8988T (cell line): ENCODE measurements at regions not wholly inside any gene's neighbourhood (a gene's known extent, or its start where the extent isn't known, plus 50 kb on each side); places are given as distances from the start of the nearest gene placed in this dataset.
"Not testable (repeated sequence)": the region's sequence is repeated elsewhere in the genome, so short reads cannot be mapped to it uniquely, and the experiment has no call there.

Source experiments
- DNase-seq: peaks from one replicate; pipeline ENCODE4 v3.0.0; 2011

DNA sequence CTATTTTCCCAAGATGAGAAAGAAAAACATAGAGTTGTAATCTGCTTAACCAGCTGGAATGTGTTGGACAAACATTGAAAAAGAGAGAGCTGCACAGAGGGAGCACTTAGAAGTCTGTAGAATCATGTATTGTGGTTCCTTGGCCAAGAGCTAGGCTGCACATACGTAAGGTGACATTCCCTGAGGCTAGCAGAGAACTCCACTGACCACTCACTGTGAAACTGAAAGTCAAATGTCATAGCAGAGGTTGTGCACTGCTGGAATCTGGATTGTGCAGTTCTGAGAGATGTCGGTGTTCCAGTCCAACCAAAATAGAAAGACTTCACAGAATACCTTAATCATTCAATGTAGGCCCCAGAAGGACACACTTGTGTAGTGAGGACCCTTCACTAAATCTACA lies 772.8 kb upstream of the RAG2 start:
- no peak for DNase-seq

DNA sequence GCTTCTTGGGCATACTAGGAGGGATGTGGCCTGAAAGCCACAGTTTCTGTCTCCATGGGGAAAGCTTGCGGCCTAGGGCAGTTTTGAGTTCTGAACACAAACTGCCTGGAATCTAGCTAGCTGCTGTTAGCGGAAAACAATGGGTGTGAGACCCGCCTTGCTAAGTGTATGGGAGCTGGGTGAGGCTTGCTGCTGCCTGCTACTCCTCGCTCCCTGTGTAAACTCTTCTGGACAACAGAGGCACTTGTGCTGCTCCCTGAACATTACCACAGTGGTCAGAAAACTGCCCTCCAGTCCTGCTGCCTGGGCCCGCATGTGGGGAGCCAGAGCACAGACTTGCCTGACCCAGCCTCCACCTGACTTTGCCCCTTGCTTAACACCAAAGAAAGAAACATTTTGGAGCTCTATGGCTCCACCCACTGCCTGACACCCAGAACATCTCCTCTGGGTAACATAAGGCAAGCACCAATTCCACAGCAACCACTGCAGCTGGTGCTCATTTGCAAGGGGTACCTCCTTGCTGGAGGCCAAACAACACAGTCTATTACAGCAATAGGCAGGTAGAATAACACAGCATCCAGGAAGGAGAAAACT lies 766.3 kb upstream of the RAG2 start:
- DNase-seq, result no peak

DNA sequence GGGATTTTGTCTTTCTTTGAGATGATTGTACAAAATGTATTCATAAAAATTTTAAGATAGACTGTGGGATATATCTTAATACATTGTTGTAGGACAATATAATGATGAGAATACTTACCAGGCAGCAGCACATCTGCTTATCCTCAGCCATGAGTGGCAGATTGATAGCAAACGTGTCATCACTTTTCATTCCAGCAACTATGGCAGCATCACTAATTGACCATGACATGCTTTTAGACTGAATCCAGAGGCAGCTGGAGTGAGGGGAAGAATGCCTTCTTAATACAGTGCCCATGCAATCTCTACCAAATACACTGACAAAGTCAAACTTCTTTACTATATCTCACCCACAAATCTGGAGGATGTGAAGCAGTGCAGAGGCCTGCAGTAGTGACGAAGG lies 755.2 kb upstream of the RAG2 start:
- no peak for DNase-seq

DNA sequence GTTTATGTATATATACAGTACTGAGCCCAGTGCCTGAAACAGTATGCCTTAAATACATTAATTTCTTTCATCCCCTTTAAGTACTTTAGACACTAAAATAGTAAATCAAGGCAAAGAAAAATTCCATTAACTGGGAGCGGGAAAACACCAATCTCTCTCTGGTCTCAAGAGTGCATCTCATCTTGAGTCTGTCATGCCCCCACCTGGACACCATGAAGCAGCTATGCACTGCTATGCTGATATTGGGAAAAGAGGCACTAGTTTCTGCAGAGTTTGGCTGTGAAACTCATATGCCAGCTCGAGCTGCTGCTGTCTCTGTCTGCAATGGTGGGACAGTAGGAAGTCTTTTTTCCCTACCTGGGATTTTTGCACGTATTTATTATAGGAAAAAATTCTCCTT lies 754.4 kb upstream of the RAG2 start:
- DNase-seq, result no peak

DNA sequence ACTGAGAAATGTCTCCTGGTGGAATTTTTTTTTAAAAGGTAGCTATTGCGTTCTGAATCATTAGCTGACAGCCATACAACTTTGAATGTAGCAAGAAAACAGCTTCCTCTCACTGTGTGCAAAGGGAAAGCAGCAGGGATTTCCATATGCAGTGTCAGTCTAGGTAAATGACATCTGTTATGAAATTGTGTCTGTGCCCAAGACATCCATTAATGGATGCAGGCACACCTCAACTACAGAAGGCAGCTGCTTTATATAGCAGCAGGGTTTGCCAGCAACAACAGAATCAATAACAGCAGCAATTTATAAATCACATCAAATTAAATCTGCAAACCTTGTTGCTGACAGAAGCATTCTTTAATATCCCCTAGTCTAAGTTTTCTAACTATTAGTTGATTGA lies 745.3 kb upstream of the RAG2 start:
- no peak for DNase-seq

DNA sequence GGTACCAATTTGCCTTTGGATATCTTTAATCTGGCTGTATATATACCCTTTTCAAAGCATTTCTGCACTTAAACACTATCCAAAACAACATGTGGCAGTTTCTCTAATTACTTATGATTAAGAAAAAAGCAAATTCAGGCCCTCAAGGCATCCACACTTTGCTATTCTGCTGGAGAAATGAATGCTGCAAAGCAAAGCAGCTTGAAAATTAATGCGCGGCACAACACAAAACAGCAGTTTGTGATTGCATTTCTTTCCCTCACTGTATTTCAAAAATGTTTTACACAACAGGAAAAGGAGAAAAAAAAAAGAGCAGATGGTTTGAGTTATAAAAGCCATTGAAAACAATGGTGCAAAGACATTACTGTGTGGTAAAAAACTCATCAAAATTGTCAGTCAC lies 738.4 kb upstream of the RAG2 start:
- DNase-seq, result no peak

DNA sequence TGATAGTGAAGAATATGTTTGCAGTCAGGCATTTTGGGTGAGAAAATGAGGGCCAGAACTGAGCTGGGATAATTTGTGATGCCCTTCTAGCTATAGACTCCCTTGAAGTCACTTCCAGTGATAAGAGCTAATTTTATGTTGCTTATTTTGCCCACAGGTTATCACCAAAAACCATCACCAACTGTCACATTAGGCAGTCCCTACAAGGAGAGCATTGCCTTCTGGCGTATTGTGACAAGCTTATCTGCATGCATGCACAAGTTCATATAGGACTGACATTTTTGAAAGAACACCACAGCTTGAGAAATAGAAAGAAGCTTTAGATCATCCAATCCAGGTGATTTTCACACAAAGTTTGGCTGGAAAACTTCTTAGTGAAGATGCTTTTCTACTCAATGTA lies 735.3 kb upstream of the RAG2 start:
- DNase-seq, result no peak

DNA sequence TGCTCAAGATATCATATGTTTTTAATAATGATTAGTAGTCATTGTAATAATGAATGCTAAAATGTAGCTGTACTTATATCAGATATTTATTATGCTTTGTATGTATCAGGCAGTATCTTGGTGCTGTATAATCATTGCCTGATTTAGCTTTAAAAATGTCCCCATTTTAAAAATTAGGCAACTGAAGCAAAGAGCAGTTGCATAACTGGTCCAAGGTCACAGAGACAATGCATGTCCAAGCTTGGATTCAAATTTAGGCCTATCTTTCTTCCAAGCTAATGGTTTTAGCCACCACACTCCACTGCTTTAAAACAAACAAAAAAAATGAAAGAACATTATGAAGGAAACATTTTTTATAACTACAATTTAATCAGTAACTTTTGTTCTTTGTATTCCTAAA lies 725.8 kb upstream of the RAG2 start:
- DNase-seq, result no peak

DNA sequence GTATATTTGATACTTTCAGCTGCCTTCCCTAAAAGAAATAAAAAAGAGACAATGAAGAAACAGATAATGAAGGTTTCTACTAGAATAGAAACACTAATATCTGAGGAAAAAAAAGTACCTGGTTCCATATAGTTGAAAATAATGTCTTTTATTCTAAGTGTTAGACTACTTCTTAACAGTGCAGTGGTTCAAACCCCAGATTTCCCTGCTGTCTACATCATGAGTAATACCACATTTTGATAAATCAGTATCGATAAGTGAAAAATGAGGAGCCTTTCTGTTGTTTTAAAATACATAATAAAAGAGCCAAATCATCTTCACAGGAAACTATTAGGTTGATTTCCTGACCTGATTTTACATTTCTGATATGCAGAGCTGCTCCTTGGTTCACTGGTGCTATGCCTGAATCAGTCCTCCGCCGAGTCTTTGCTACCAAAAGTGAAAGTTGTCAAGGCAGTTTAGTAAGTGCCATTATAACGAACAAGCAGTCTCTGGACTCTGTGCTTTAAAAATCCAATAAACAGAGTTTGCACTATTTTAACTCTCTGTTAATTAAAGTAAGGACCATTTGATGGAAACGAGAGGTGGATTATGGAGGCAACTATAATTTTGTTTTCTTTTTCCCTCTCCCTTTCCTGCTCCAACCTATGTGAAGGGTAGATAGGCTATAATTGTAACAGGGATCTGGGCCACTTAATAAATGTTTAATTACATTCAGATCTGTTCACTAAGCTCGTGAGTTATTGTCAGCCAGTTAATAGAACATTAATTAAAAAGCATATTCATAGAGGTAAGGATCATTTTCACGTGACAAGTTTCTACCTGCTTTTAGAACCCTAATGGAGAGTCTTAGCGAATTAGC lies 724.5 kb upstream of the RAG2 start:
- DNase-seq, result no peak

DNA sequence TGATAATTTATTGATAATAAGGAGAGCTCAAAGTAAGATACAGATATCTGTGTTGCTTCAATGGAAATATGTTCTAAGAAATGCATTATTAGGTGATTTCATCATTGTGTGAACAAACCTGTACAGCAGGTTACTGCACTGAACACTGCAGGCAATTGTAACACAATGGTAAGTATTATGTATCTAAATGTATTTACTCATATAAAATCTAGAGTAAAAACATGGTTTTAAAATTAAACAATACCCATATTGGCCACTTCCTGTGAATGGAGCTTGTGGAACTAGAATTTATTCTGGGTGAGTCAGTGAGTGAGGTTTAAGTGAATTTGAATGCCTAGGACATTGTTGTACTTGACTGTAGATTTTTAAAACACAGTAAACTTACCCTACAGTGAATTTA lies 722.9 kb upstream of the RAG2 start:
- no peak for DNase-seq

DNA sequence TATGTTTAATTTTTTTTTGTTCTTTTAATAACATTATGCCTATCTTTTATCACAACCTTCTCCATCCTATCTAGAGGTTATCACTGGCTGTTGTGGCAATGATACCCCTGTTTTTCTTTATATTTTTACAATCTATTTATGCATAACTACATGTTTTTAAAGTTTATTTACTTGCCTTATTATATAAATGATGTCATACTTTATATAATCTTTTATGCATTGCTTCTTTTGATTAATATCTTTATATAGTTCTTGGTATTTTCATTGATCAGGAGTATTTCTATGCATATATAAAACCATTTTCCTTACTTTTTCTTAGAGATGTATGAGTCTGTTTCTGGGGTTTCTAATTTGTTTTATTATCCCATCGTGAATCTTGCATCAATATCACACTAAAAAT lies 719.8 kb upstream of the RAG2 start:
- DNase-seq, result no peak

DNA sequence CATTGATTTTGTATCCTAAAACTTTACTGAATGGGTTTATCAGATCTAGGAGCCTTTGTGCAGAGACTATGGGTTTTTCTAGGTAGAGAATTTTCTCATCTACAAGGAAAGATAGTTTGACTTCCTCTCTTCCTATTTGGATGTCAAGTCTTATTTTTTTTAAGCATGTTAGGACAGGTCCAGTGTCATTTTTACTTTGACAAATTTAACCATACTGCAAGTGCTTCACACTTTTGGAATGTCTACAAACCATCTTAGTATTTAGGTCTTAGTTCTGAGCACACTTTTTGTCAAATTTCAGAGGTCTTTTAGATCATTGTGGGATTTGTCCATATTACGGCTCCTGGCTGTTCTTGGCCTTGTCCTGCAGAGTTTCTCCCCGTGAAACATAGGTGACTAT lies 715.2 kb upstream of the RAG2 start:
- no peak for DNase-seq

DNA sequence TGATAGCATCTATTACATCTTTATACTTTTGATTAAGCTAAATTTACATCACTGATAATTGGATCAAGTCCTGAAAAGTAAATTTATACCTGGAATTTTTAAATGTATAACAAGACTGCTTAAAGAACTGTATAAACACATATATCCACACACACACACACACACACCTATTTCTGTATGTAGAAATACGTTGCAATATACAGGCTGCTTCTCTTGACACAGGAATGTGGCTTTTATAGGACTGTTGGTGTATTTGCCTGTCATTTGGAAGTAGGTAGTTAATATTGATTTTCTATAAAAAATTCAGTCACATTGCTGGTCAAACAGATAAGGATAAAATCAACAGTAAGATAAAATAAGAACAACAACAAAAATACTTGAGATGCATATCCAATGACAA lies 708.5 kb upstream of the RAG2 start:
- DNase-seq, result no peak

DNA sequence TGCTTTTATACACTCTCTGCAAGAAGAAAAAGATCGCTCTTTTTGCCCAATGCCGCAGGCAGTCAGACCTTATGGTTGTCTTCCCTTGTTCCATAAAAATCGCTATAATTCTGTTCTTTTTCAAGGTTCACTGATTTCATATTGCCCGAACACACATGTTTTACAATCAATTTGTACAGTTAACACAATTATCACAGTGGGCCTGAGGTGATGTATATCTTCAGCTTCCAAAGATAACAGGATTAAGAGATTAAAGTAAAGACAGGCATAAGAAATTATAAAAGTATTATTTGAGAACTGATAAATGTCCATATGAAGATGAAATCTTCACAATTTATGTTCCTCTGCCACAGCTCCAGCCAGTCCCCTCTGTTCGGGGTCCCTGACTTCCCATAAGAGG lies 703.4 kb upstream of the RAG2 start:
- DNase-seq, result not testable (repeated sequence)

DNA sequence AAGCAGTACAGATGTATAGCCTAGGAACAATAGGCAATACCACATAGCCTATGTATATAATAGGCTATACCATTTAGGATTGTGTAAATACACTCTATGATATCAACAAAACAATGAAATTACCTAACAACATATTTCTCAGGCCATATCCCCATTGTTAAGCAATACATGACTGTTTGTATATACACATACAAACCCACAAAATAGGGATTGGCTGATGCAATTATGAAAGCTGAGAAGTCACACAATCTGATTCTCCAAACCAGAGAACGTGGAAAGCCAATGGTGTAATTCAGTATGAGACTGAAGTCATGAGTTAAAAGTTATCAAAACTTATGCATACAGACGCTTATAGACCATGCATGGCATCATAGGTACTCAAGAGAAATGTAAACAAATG lies 700.1 kb upstream of the RAG2 start:
- DNase-seq, result no peak

DNA sequence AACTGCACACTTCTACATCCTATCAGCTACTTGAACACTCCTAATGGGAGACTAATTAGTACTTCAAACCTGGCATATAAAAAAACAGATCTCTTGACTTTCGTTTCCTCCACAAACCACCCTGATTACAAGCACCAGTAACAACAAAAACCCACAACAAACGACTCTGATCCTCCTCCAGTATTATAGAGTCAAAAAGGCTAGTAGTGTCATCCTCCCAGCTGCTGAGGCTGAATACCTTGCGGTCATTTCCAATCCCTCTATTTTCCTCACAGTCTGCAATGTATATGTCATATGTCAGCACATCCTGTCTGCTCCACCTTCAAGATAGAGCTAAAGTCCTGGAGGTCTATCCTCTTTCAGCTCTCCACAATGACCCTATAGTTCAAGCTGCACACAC lies 688.9 kb upstream of the RAG2 start:
- DNase-seq, result no peak

DNA sequence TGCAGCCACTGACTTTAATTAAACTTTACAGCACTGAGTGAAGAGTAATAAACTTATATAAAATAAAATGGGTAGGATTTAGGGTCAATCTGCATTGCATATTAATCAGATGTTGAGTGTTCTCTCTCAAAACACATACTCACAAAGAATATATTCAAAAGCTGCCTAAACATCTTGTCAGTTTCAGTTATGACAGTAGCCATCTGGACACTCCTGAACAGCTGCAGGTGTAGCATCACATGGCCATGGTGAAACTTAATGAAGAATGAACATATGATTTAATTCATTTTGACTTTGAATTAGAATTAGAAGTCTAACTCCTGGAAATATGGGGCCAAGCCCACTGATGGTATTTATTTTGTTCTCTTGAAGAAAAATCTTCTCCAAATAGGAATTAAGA lies 684.3 kb upstream of the RAG2 start:
- no peak for DNase-seq

DNA sequence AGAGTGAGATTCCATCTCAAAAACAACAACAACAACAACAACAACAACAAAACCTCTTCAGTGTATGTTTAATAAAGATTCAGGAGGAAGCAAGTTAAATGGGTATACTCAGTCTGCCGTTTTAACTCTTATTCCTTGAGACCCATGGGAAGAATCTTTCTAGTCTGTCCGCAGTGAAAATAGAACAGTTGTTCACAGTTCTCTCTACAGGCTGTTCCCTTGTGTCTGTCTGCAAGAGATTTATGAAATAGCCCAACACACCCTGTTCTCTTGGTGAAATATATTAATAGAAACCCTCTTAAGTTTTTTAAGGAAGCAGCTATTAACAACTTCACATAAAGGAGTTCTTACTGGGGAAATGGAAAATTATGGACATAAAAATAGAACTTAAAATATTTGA lies 682.2 kb upstream of the RAG2 start:
- no peak for DNase-seq

DNA sequence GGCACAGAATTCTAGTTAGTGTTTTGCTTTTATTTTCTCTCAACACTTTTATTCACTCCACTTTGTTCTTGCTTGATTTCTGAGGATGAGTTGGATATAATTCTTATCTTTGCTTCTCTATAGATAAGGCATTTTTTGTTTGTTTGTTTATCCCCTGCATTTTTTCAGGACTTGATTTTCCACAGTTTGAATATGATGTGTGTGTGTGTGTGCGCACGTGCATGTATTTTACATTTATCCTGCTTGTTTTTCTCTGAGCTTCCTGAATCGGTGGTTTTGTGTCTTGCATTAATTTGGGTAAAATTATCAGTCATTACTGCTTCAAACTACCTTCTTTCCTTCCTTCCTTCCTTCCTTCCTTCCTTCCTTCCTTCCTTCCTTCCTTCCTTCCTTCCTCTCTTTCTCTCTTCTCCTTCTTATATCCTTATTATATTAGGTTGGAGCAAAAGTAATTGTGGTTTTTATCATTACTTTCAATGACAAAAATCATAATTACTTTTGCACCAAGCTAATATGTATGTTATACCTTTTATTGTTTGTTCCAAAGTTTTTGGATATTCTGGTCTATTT lies 679.9 kb upstream of the RAG2 start:
- DNase-seq, result no peak

DNA sequence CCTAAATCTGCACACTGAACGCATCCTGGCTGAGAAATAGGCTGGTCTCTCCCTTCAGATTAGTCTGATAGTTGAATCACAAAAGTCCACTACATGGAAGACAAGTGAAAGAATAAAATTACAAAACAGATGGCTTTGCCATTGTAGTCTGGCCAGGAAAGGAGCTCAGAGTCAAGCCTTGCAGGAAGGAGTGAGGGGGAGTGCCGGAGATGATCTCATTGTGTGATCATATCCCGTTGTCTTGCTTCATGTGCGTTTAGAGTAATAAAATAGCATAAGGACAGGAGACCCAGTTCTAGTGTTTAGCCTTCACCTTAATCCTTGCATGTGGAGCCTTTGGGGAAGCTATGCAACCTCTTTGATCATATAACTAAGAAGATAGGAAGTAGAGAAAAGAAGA lies 666.7 kb upstream of the RAG2 start:
- DNase-seq, result no peak

DNA sequence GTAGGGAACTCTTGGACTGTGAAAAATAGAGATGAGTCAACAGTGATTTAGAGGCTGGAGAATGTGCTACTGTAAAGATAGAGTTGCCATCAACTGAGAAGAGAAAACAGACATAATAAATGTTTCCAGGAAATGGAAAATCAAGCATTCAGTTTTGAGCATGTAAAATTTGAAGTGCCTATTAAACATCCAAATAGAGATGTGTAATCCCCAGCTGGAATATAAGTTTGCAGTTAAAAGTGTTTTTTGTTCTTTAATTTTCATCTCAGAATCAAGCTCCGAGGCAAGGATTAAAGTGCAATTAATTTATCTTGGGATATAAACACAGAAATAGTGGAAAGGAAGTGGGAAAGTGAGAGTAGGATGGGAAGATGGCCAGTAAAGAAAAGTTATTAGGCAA lies 666.0 kb upstream of the RAG2 start:
- DNase-seq, result no peak

DNA sequence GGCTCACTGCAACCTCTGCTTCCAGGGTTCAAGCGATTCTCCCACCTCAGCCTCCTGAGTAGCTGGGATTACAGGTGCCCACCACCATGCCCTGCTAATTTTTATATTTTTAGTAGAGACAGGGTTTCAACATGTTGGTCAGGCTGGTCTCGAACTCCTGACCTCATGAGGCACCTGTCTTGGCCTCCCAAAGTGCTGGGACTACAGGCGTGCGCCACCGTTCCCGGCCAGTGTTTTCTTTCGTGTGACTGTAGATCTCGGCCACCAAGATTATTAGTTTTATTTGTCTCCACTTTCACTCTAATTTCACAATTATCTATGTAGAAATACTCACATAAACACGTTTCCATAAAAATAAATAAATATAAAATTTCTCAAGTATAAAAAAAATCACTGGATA lies 665.4 kb upstream of the RAG2 start:
- DNase-seq, result not testable (repeated sequence)

DNA sequence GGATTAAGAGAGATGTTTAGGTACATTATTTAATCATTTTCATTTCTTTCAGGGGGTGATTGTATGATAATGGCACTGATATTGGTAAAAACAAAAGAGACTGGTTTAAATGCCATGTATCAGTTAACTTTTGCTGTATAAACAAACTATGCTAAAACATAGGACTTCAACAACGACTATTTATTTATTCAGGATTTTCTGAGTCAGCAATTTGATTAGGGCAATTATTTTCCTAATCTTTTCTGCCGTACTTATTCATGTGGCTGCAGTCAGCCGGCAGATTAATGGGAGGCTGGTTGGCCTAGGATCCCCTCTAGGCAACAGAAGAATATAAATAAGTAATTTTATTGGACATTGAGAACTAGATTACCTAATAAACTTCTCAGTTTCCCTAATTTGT lies 661.7 kb upstream of the RAG2 start:
- no peak for DNase-seq

DNA sequence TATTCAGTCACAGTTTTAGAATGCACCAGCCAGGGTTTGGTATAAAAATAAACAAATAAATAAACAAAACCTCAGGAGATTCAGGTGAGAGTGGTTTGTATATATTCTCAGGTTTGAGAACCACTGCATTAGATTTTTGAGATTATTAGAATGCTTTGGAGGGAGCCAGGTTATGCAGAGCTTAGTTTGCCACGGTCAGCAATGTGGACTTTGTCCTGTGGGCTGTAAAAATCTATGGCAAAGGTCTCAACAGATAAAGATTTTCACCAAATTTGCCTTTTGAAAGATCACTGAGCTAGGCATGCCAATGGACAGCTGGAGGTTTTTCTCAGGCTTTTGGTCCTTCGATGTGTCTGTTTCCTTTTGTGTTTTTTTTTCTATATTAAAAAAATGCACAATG lies 650.1 kb upstream of the RAG2 start:
- DNase-seq, result no peak

DNA sequence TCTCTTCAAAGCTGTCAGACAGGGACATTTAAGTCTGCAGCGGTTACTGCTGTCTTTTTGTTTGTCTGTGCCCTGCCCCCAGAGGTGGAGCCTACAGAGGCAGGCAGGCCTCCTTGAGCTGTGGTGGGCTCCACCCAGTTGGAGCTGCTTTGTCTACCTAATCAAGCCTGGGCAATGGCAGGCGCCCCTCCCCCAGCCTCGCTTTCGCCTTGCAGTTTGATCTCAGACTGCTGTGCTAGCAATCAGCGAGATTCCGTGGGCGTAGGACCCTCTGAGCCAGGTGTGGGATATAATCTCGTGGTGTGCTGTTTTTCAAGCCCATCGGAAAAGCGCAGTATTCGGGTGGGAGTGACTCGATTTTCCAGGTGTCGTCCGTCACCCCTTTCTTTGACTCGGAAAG lies 648.1 kb upstream of the RAG2 start:
- not testable (repeated sequence) for DNase-seq
